HG02852 (cell line): ENCODE measurements at regions not wholly inside any gene's neighbourhood (a gene's known extent, or its start where the extent isn't known, plus 50 kb on each side); places are given as distances from the start of the nearest gene placed in this dataset.

Experiments
- ATAC-seq: cut with Tn5 transposase; IDR thresholded peaks from one replicate; pipeline ENCODE4 v1.9.1; 2021; ENCODE audit warnings: mild to moderate bottlenecking, moderate library complexity; ENCODE audit not compliant: unreplicated experiment

DNA sequence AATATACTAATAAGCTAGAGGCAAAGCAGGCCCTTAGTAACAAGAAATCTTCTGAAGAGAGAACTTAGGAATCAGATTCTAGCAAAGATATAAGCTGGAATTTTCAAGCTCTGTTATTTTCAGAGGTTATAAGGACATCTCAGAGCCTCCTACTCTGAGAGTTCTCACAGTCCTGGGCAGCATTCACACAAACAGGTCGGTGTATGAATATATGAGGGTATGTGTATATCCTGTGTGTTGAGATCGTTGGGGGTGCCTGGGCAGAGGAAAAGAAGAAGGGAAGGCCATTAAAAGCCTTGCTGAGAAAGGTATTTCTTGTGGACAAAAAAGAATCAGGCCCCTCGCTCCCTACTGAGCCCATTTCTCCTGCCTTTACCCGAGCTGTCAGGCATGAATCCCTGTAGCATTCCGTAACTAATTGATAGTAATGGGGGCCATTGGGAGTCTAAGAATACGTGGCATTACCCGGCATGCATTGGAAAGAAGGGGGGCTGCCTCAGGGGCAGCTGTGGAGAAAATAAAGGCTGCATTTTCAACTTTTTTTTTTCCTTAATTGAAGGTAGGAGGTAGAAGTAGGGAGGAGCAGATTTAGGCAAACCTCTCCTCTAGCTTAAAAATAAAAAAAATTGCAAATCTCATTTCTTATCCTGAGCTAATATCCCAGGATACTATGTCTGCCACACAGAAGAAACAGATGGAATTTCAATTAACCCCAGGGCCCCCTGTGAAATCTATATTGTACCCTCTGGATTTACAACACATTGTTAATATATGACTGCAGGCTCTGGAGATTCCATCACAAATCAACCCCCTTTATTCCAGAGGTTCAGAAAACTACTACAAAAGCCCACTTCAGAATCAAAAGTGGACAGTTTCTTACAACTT lies 103.8 kb downstream of the GTPBP8 start:
- no peak for ATAC-seq

DNA sequence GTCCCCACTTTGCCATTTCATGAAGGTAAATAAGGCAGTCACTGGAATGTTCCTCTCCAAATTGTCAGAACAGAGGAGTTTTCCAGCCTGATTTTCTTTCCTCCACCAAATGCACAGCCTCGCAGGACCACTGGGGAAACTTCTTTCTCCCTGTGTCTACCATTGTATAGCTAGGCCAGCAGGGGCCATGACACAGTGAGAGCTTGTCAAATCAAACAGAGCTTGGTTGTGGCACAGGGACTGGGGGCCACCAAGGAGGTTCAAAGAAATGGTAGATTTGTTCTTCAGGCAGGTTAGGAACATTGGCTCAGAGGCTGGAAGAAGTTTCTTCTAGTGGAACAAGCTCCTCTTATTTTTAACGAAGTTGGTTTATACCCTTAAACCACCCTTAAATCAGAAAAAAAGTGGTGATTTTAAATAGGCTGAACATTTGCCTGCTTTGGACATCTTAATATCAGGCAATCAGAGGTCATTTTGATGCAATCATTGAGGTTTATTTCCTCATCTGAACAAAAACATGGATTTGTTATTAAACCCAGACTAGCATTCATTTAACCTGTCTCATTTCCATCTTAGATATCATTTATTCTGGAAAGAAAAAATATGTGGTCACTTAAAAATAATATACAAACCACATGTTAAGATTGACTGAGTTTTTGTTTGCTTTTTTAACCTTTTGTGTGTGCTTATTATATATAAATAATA lies 105.6 kb downstream of the GTPBP8 start:
- ATAC-seq = no peak

DNA sequence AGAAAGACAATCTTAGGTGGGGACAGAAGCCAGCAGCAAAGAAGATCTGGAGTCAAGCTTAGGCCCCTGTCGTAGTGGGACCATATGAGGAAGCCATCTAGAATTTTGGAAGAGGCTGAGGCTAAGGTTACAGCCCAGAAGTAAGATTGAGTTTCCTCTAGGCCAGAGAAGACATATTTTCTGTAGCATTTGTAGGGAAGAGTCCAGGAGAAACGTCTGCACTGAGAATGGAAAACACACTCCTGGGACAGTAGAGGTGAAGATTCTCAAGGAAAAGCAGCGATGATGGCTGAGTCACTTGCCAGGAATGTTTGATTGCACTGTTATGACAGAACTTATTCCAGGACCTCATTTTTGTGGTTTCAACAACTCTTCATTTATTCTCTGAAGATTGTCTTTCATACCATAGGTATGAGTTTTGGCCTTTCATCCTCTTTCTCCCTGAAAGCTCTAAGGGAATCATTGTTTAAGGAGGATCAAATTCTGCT lies 107.2 kb downstream of the GTPBP8 start:
- ATAC-seq = no peak

DNA sequence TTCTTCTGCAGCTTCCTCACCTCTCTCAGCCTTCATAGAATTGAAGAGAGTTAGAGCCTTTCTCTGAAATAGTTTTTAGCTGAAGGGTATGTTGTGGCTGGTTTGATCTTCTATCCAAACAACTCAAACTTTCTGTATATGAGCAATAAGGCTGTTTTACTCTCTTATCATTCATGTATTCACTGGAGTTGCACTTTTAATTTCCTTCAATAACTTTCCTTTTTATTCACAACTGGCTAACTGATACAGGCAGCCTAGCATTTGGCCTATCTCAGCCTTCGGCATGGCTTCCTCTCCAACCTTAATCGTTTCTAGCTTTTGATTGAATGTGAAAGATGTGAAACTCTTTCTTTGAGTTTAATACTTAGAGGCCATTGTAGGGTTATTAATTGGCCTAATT lies 109.3 kb downstream of the GTPBP8 start:
- ATAC-seq = no peak

DNA sequence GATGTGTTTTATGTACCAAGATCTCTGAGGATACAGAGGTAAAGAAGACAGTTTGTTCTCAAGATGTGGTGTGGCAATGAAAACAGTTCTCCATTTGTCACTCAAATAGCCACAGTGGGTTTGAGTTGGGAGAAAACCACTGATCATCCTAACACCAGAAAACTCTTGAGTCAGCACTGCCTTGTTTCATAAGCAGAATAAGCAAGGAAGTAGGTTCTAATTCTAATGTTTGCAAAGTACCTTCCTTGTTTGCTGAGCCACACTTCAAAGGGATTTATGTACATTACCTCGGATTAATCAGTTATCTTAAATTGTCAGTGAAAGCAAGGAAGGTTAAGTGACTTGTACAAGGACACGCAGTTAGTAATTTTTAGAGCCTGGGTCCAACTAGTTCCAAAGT lies 107.8 kb upstream of the BOC start:
- no peak for ATAC-seq

DNA sequence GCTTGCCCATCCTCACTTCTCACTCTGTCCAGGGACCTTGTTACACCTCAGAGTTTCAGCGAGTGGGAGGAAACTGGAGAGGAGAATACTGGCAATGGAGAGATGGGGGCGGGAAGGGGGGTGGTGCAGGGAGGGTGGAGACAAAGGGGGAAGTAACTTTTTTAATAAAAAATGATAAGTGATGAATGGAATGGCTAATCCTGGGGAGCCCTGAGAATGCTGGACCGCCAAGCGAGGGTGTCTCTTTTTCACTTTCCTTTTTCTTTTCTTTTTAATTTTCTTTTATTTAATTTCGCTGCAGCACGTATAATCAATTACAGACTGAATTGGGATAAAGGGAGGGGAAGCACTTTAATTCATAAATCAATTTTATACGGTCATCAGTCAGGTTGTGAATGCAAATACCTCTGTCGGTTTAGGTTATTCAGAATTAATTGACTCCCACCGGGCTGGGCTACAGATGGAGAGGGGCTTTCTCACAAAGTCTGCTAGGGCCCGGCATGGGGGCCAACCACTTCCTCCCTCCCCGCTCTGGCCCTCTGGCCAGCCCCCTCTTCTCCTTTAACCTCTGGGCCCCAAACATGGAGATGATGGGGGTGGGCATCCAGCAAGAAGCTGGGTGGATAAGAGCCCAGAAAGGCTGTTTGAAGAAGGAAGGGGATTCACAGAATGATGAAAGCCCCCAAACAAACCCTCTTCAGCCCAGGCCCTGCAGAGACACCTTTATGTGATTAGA lies 106.8 kb upstream of the BOC start:
- no peak for ATAC-seq

DNA sequence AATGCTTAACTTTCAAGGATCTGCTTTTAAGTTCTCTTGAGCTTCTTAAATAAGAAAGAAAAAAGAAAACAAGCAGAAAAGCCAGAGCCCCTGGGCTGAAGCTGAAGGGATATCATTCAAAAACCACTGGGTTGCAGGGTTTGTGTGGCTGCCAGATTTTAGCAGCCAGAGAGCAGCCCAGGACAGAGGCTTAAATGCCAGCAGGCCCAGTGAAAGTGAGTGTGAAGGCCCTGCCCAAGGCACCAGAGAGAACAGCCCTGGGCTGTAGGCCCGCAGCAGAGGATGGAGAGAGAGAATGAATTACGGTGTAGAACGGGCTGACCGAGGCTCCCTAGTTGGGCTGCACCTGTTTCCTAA lies 106.3 kb upstream of the BOC start:
- ATAC-seq = no peak

DNA sequence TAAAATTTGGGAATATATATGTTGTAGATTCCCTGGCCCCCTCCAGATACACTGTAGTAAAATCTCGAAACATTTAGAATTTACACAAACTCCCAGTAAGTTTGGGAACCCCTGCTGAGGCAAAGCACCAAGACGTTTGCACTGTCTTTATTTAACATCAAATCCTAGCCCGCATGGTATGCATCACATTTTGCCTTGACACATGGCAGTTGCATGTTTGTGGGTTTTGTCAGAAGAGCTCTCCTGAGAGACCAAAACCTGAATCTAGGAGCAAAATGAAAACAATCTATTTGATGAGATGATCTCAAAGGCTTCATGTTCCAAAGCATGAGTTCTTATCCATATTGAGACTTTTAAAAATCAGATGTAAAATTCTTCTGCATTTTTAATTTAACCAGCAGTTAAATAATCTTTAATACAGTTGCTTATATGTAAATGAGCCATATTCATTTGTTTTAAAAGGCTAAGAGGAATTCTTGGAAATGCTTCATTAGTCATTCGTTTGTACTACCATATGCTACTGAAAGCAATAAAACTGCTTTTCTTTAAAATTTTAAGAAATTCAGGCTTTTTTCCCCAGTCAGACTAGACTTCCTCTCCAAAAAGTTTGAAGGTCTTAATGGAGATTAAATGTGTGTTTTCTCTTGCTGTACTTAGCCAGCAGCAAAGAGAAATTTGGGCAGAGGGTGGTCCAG lies 105.2 kb upstream of the BOC start:
- ATAC-seq = no peak

DNA sequence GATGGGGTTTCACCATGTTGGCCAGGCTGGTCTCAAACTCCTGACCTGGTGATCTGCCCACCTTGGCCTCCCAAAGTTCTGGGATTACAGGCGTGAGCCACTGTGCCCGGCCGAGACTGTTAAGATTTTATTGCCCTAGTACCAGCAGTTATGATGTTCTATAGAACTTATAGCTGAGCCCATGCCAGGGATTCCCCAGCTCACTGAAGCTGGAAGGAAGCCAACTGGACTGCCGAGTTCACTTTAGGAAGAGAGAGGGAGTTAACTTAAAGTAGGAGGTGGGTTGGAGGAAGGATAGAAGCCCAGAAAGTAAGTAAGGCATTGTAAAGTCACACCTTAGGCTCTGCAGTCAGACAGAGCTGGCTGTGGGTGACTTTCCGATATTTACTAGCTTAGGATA lies 101.1 kb upstream of the BOC start:
- ATAC-seq = no peak

DNA sequence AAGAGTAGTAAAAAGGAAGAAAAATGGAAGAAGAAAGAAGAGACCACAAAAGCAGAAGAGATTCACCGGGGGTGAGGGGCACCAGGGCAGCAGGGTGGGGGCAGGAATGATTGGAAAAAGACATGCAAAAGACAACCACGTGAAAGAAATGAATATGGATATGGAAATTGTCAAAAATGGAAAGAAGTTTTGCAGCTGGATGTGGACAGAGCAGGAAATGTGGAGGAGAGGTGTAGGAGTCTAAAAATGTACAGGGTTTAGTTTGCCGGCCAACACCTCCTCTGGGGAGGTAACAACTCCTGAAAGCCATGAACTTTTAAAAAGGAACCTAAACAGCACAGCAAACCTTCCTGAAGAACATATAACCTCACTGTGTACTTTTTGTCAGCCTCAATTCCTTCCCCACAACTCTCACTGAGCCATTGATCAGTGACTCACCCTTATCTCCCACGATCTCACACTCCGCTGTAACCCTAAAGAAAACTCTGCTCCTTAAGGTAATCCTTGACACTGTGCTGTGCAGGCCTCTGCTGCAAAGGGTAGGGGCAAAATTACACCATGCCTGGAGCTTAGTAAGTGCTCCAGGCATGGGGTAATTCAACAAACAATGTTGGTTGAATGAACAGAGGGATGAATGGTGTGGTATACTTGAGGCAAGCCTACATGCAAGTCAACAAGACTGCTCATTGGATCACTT lies 100.2 kb upstream of the BOC start:
- ATAC-seq = no peak

DNA sequence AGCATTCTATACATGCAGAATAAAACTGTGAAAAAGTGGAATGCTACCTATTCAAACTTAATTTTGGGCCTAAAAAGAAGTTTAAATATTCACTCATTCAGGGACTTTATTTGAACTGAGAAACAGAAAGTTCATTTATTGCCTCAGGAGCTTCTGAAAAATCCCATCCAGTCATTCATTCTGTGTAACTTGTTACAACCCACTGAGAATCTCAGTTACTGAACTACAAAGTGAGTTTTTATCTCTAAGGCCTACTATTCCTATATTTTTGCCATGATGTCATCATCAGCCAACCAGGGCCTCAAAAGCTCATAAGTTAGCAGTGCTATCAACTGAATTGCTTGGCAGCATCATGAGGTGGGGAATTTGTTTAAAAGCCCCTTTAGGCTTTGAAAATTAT lies 98.0 kb upstream of the BOC start:
- no peak for ATAC-seq

DNA sequence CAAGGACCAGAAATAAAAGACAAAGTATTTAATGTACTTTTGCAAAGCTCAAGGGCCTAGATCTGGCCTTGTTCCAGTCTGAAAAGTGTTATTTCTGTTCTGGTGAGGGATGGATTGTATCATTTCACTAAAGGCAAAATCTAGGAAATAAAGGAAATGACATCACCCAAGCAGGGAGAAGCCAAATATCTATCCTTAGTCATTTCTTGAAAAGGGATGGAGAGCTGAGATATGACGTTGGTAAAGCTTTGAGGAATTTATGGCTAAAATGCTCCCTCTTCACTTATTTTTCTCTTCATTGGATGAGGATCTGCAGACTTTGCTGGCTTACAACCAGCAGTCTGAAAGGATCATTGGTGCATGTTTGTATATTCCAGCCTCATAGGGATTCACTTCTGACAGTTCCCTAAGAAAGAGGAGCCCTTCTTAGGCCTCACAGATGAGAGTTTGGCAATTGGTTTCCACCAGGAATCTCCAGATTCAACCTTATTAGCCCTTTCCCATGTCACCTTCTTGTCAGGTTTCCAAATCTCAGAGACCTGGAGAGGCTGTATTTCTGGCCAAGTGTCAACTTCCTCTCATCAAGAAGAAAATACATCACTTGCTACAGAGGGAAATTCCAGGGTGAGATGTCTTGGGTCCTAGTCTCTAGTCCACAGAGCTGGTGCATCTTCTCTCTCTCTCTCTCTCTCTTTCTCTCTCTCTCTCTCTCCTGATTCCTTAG lies 93.7 kb upstream of the BOC start:
- no peak for ATAC-seq

DNA sequence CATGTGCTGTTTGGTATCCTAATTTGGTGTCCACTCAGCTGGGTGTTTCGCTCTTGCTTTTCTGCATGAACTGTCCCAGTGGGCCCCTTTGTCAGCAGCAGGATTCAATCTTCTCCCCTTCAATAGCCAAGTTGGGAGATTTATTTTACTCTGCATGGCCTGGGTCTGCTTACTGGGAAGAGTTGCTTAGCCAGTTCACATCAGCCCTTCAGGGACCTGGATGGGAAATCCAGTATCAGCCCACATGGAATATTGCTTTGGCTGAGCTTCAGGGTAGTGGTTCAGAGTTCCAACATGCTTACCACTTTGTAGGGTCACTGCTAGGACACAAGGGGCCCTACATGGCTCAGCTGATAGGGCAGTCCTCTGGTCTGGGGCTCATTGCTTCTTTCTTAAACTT lies 93.0 kb upstream of the BOC start:
- ATAC-seq = no peak

DNA sequence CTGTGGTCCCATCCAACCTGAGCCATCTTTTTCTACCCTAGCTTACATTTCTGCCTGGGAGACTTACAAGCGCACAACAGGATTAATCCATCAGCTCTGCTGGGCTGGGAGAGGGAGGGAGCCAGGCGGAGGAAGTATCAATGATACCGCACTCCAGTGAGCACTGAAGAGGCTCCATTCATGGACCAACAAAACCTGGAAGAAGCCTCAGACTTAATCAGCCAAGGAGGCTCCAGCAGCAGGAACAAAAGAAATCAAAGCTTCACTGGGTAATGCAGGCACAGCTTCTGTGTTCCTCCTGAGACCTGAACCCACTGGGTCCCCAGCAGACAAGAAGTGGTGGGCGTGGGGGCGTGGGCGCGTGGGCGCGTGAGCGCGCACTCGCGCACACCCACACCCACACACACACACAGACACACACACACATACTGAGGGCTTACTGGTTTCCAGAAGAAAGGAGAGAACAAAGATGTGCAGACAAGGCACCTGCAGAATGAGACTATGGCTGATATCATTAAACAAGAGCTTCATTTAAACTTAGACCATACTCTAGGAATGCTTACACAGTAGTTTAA lies 87.0 kb upstream of the BOC start:
- ATAC-seq = no peak

DNA sequence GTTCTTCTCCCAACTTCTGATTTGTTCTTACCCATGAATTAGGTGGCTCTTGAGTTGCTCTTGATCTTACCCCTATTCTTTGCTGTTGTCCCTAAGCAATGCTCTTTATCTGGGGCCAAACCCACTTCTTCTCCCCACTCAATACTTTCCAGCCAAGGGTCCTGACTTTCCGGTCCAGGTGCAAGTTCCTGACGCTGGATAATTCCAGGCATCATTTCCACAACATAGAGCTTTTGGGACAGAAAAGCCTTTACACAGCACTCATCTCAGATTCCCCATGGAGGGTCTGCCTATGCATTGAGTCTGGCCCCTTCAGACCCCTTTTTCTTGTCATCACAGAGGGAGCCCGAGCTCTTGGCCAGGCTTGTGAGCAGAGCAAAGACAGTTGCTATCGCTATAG lies 85.4 kb upstream of the BOC start:
- ATAC-seq = no peak

DNA sequence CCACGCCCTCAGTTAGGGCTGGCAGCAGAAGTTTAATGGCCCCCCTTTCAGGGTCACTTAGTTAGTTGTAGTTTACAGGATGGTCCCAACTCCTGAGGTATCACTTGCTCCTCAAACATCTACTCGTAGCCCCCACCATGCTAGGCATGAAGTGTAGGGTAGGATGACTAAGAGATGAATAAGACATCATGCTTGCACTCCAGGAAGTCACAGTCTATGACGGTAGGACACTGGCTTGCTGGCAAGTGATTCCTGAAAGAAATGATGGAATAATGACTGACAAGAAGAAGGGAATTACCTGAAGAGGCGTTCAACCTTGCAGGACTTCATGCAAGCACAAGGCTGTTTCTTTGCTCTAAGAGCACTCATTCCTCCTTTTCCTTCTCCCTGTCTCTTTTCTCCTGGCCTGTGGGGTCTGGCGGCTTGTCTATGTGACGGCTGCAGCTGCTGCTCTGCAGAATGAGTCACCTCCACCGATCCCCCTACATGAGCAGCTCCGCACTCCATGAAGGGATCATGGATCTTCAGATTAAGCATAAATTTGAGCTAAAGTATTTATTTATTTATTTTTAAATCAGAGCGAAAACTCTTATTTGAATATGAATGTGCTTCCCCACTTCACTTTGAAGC lies 82.9 kb upstream of the BOC start:
- ATAC-seq = no peak

DNA sequence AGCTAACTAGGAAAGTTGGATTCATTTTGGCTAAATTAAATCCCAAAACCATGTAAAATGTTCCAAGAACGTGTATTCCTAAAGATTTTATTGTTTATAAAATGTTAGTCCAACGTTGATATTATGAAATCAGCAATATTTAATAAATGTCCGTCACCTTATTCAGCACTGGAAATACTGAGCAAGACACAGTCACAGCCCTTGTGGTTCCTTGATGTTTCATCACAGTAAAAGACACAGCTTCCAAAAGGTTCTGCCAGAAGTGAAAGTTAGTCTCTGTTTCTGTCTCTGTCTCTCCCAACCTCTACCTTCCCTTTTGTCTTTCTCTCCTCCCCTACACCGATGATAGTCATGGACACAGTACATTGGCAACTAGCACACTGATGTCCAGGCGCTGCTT lies 82.2 kb upstream of the BOC start:
- no peak for ATAC-seq

DNA sequence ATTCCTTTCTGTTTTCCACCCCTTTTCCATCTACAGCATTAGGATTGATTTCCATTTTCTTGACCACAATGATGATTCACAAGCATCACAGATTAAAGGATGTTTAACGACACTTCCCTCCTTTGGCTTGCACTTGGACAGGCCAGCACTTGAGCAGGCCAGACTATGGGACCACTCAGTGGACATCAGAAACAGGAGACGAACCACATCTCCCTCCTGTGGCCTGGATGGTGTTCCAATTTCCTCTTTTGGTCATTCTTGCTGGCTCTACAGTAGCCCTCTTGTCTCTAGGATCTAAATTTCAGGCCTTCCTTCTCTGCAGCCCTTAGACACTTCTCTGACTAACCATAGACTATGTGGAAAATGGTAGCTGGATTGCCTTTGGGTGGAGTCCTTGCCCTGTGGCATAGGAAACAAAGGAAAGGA lies 78.8 kb upstream of the BOC start:
- ATAC-seq = no peak

DNA sequence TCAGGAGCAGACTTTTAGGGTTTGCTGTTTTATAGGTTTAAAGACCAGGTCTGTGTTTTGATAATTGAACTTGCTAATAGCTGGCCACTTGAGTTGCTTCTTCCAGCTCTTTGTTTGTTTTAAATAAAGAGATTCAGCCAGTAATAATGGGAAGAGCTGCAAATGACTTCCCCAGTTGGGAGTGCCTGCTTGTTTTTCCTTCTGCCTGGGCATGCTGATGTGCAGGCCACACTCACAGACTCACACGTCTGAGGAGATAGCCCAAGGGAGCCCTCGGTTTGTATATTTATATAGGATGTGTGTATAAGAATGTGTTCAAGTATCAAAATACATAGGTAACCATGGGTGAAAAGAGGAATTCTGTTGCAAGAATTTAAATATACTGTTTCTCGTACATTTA lies 78.2 kb upstream of the BOC start:
- ATAC-seq = no peak
